SIG-M5 treated with dmso at 0.1 percent for 504 hours (cell line): ENCODE measurements at regions not wholly inside any gene's neighbourhood (a gene's known extent, or its start where the extent isn't known, plus 50 kb on each side); places are given as distances from the start of the nearest gene placed in this dataset.
A peak's percentile ranks its signal among the peaks of the same experiment; 100 is the strongest.

Source experiments
- DNase-seq: peaks from one replicate; lab custom pipeline; 2025; ENCODE audit not compliant: unreplicated experiment; lab: John Stamatoyannopoulos, UW

- no peak for DNase-seq
Observed at GRCh38 chr12:112559784-112560183, 141.0 kb downstream of the PTPN11 start.

- DNase-seq: no peak
Observed at GRCh38 chr12:112564160-112564784, 145.5 kb downstream of the PTPN11 start.

GRCh38 chr12:112568641-112569040 is 149.9 kb downstream of the PTPN11 start:
- DNase-seq: no peak

- no peak for DNase-seq
Observed at GRCh38 chr12:112570096-112570495, 151.3 kb downstream of the PTPN11 start.

- no peak for DNase-seq
Observed at GRCh38 chr12:112573141-112573540, 154.4 kb downstream of the PTPN11 start.

- no peak for DNase-seq
Observed at GRCh38 chr12:112574896-112575558, 156.3 kb downstream of the PTPN11 start.

GRCh38 chr12:112575559-112576067 is 156.9 kb downstream of the PTPN11 start:
- no peak for DNase-seq

- DNase-seq: no peak
Observed at GRCh38 chr12:112577473-112578329, 159.0 kb downstream of the PTPN11 start.

- no peak for DNase-seq
Observed at GRCh38 chr12:112584266-112584722, 165.5 kb downstream of the PTPN11 start.

GRCh38 chr12:112586148-112586783 is 167.5 kb downstream of the PTPN11 start:
- no peak for DNase-seq

GRCh38 chr12:112589275-112589674 is 170.5 kb downstream of the PTPN11 start:
- DNase-seq: no peak

GRCh38 chr12:112590281-112590680 is 171.5 kb downstream of the PTPN11 start:
- DNase-seq: no peak

GRCh38 chr12:112591488-112591887 is 172.7 kb downstream of the PTPN11 start:
- DNase-seq: no peak

- no peak for DNase-seq
Observed at GRCh38 chr12:112595410-112595809, 176.7 kb downstream of the PTPN11 start.

GRCh38 chr12:112597986-112598385 is 179.2 kb downstream of the PTPN11 start:
- no peak for DNase-seq

GRCh38 chr12:112598626-112599025 is 179.9 kb downstream of the PTPN11 start:
- DNase-seq: peak; percentile 3

- DNase-seq: peak; percentile 78
Observed at GRCh38 chr12:112599871-112600270, 181.1 kb downstream of the PTPN11 start.

GRCh38 chr12:112602150-112602549 is 183.4 kb downstream of the PTPN11 start:
- no peak for DNase-seq

GRCh38 chr12:112606611-112607365 is 184.8 kb upstream of the RPH3A start:
- DNase-seq: peak; percentile 41

GRCh38 chr12:112607427-112607826 is 184.1 kb upstream of the RPH3A start:
- DNase-seq: no peak
